GM12875 (cell line): ENCODE measurements at regions not wholly inside any gene's neighbourhood (a gene's known extent, or its start where the extent isn't known, plus 50 kb on each side); places are given as distances from the start of the nearest gene placed in this dataset.

ENCODE experiments used
- H3K4me3 ChIP-seq: one replicate; pipeline ENCODE4 v1.5.1; 2011; ENCODE audit warnings: low read depth, low read length, control low read depth
- TF ChIP-seq, protein P1 (sequence below): IDR thresholded peaks from 2 replicates; pipeline ENCODE4 v1.5.1; 2011; ENCODE audit warnings: low read depth, mild to moderate bottlenecking, control low read depth, inconsistent platforms, low read length, moderate library complexity, borderline replicate concordance; ENCODE audit not compliant: insufficient read depth

GRCh38 chr9:79369676-79370075 lies 202.1 kb upstream of the TLE4 start:
- no peak overlapping the region for H3K4me3 ChIP-seq
- TF ChIP-seq, protein P1, sequence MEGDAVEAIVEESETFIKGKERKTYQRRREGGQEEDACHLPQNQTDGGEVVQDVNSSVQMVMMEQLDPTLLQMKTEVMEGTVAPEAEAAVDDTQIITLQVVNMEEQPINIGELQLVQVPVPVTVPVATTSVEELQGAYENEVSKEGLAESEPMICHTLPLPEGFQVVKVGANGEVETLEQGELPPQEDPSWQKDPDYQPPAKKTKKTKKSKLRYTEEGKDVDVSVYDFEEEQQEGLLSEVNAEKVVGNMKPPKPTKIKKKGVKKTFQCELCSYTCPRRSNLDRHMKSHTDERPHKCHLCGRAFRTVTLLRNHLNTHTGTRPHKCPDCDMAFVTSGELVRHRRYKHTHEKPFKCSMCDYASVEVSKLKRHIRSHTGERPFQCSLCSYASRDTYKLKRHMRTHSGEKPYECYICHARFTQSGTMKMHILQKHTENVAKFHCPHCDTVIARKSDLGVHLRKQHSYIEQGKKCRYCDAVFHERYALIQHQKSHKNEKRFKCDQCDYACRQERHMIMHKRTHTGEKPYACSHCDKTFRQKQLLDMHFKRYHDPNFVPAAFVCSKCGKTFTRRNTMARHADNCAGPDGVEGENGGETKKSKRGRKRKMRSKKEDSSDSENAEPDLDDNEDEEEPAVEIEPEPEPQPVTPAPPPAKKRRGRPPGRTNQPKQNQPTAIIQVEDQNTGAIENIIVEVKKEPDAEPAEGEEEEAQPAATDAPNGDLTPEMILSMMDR: no peak

DNA sequence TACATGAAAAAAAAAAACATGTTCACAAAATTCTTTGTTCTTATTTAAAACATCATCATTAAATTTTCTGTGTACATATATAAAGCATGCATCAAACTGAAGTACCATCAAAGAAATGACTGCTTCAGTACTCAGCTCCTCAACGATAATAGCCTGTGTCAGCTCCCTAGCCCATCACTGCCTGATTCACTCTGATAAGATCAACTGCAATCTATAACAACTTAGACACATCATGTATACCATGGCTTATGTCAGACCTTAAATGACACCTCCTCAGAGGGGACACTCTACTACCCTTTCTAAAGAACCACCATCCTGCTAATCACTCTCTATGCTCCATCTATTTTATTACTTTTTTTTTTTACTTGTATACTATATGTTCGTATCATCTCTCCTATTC lies 200.5 kb upstream of the TLE4 start:
- H3K4me3 ChIP-seq: no peak overlapping the region

GRCh38 chr9:79371948-79372555 lies 199.7 kb upstream of the TLE4 start:
- H3K4me3 ChIP-seq: no peak overlapping the region
- TF ChIP-seq, protein P1: no peak

More for the DNA sequence above, 200.5 kb upstream of the TLE4 start:
- TF ChIP-seq, protein P1: no peak

- no peak overlapping the region for H3K4me3 ChIP-seq
- TF ChIP-seq, protein P1: no peak
Measured at GRCh38 chr9:79377339-79377855, 194.4 kb upstream of the TLE4 start.

GRCh38 chr9:79378107-79378506 lies 193.7 kb upstream of the TLE4 start:
- no peak overlapping the region for H3K4me3 ChIP-seq
- TF ChIP-seq, protein P1: no peak

DNA sequence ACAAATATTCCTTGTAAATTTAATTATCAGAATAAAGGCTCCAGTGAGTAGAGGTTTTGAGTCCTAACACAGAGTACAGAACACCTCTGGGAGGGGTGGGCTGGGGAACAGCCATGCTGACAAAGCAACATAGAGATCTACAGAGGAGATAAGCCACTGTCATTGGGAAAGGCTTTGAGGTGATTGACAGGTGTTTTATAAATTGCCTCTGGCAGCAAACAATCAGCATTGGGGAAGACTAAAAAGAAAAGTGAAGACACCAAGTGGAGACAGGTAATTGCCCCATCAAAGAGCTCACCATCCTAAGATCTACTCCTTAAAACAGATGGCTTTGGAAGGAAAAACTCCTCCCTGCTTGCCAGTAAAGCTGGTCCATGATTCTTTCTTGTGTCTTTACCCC lies 189.7 kb upstream of the TLE4 start:
- TF ChIP-seq, protein P1: no peak
- H3K4me3 ChIP-seq: no peak overlapping the region

GRCh38 chr9:79382458-79382857 lies 189.3 kb upstream of the TLE4 start:
- TF ChIP-seq, protein P1: no peak

More at GRCh38 chr9:79382458-79382857, 189.3 kb upstream of the TLE4 start:
- no peak overlapping the region for H3K4me3 ChIP-seq
